OCI-LY3 (cell line): ENCODE measurements at regions not wholly inside any gene's neighbourhood (a gene's known extent, or its start where the extent isn't known, plus 50 kb on each side); places are given as distances from the start of the nearest gene placed in this dataset.
"Not testable (repeated sequence)": the region's sequence is repeated elsewhere in the genome, so short reads cannot be mapped to it uniquely, and the experiment has no call there.

Source experiments
- H2AFZ ChIP-seq: fragments of 200-600, 300-600 bp; shearing (Covaris generic); 2 replicates; pipeline ENCODE4 v1.6.0; 2014; ENCODE audit warnings: antibody characterized with exemption, low read depth, low read length
- H3K27ac ChIP-seq: fragments of 200-600, 300-600 bp; sonication (generic); 2 replicates; pipeline ENCODE4 v1.5.1; 2014; ENCODE audit warnings: mild to moderate bottlenecking, low read length, moderate library complexity, mixed read lengths
- H3K27me3 ChIP-seq: fragments of 200-600, 300-600 bp; sonication (generic); 2 replicates; pipeline ENCODE4 v1.6.1; 2014; ENCODE audit warnings: low read depth, low read length, mixed read lengths
- H3K36me3 ChIP-seq: fragments of 200-600, 300-600 bp; sonication (generic); replicated peaks from 2 replicates; pipeline ENCODE3; 2014; ENCODE audit warnings: low read depth, low read length, mixed read lengths
- H3K4me1 ChIP-seq: fragments of 300-600, 200-600 bp; sonication (generic); 2 replicates; pipeline ENCODE4 v1.6.1; 2014; ENCODE audit warnings: low read length, mixed read lengths
- H3K4me2 ChIP-seq: fragments of 200-600, 300-600 bp; sonication (generic); 2 replicates; pipeline ENCODE4 v1.6.1; 2014; ENCODE audit warnings: low read length, mixed read lengths
- H3K4me3 ChIP-seq: fragments of 300-600, 200-600 bp; sonication (generic); 2 replicates; pipeline ENCODE4 v1.5.1; 2014; ENCODE audit warnings: antibody characterized with exemption, mild to moderate bottlenecking, low read length, moderate library complexity
- H3K79me2 ChIP-seq: fragments of 300-600, 200-600 bp; shearing (Covaris generic); 2 replicates; pipeline ENCODE4 v1.6.1; 2014; ENCODE audit warnings: mild to moderate bottlenecking, low read length, mixed read lengths
- H3K9ac ChIP-seq: fragments of 300-600, 200-600 bp; shearing (Covaris generic); 2 replicates; pipeline ENCODE4 v1.6.0; 2014; ENCODE audit warnings: mild to moderate bottlenecking, low read length, moderate library complexity
- H3K9me3 ChIP-seq: fragments of 200-600, 300-600 bp; shearing (Covaris generic); 2 replicates; pipeline ENCODE4 v1.6.1; 2014; ENCODE audit warnings: low read length, mixed read lengths; ENCODE audit not compliant: insufficient read depth
- H4K20me1 ChIP-seq: fragments of 200-600, 300-600 bp; sonication (generic); 2 replicates; pipeline ENCODE4 v1.6.1; 2016; ENCODE audit warnings: low read length, mixed read lengths; ENCODE audit not compliant: insufficient read depth
- CTCF ChIP-seq: fragments of 200-600, 300-600 bp; sonication (generic); IDR thresholded peaks from 2 replicates; pipeline ENCODE4 v1.5.1; 2014; ENCODE audit warnings: antibody characterized with exemption, low read length, low read depth
- EZH2phosphoT487 ChIP-seq: fragments of 200-600 bp; shearing (Covaris generic); IDR thresholded peaks from 2 replicates; pipeline ENCODE4 v1.6.1; 2018; ENCODE audit warnings: antibody characterized with exemption, mixed run types, low read depth

GRCh38 chr20:61094581-61094980 is 157.5 kb upstream of the CDH4 start:
- no peaks in the 10 kb centered on the region for H3K79me2 ChIP-seq
- H3K9me3 ChIP-seq: peaks cover 10% of the 10 kb centered on the region
- H4K20me1 ChIP-seq: no peaks in the 10 kb centered on the region
- no peak overlapping the region for H3K9ac ChIP-seq
- H3K4me3 ChIP-seq: no peak overlapping the region
- H2AFZ ChIP-seq: no peak overlapping the region
- no peaks in the 10 kb centered on the region for H3K4me1 ChIP-seq
- H3K27me3 ChIP-seq: 0 out of 2 replicates have a peak, but pooled peaks cover 5% of the 10 kb centered on the region
- no peak overlapping the region for H3K4me2 ChIP-seq
- TF ChIP-seq EZH2phosphoT487: no peak
- no peak for TF ChIP-seq CTCF
- no peak overlapping the region for H3K27ac ChIP-seq
- H3K36me3 ChIP-seq: no peaks in the 10 kb centered on the region

- Histone ChIP-seq H3K9ac (no peak overlapping the region), H3K9me3 (peaks cover 10% of the 10 kb centered on the region), H2AFZ (no peak overlapping the region), H3K4me2 (no peak overlapping the region), H3K27me3 (0 out of 2 replicates have a peak, but pooled peaks cover 5% of the 10 kb centered on the region), H3K4me3 (no peak overlapping the region), H3K4me1 (no peaks in the 10 kb centered on the region), H3K79me2 (no peaks in the 10 kb centered on the region), H4K20me1 (no peaks in the 10 kb centered on the region), H3K27ac (no peak overlapping the region), H3K36me3 (no peaks in the 10 kb centered on the region)
- TF ChIP-seq CTCF (no peak), EZH2phosphoT487 (no peak)
These were observed 155.6 kb upstream of the CDH4 start for GRCh38 chr20:61096463-61096862.

- TF ChIP-seq CTCF: no peak
- TF ChIP-seq EZH2phosphoT487: no peak
- H4K20me1 ChIP-seq: no peaks in the 10 kb centered on the region
- peaks cover 12% of the 10 kb centered on the region for H3K27me3 ChIP-seq
- no peaks in the 10 kb centered on the region for H3K36me3 ChIP-seq
- no peak overlapping the region for H2AFZ ChIP-seq
- no peaks in the 10 kb centered on the region for H3K4me1 ChIP-seq
- H3K9ac ChIP-seq: no peak overlapping the region
- no peak overlapping the region for H3K4me2 ChIP-seq
- no peak overlapping the region for H3K27ac ChIP-seq
- no peaks in the 10 kb centered on the region for H3K79me2 ChIP-seq
- no peak overlapping the region for H3K4me3 ChIP-seq
- H3K9me3 ChIP-seq: no peaks in the 10 kb centered on the region
These were observed 152.3 kb upstream of the CDH4 start for GRCh38 chr20:61099806-61100205.

- H3K27me3 ChIP-seq: peaks cover 16% of the 10 kb centered on the region
- no peak overlapping the region for H3K9ac ChIP-seq
- no peaks in the 10 kb centered on the region for H3K9me3 ChIP-seq
- no peaks in the 10 kb centered on the region for H3K4me1 ChIP-seq
- no peak overlapping the region for H3K4me3 ChIP-seq
- H3K4me2 ChIP-seq: no peak overlapping the region
- H4K20me1 ChIP-seq: no peaks in the 10 kb centered on the region
- H2AFZ ChIP-seq: no peak overlapping the region
- H3K36me3 ChIP-seq: no peaks in the 10 kb centered on the region
- TF ChIP-seq EZH2phosphoT487 (no peak), CTCF (no peak)
- H3K79me2 ChIP-seq: no peaks in the 10 kb centered on the region
- no peak overlapping the region for H3K27ac ChIP-seq
These were observed 151.6 kb upstream of the CDH4 start for GRCh38 chr20:61100489-61100888.

GRCh38 chr20:61101321-61101720 is 150.7 kb upstream of the CDH4 start:
- peaks cover 16% of the 10 kb centered on the region for H3K27me3 ChIP-seq
- not testable (repeated sequence) for H3K9me3 ChIP-seq, H3K4me1 ChIP-seq, H3K9ac ChIP-seq, H4K20me1 ChIP-seq, H3K36me3 ChIP-seq, H2AFZ ChIP-seq, H3K4me2 ChIP-seq, H3K79me2 ChIP-seq, H3K4me3 ChIP-seq, H3K27ac ChIP-seq
